ENCODE measurements at regions not wholly inside any gene's neighbourhood (a gene's known extent, or its start where the extent isn't known, plus 50 kb on each side); places are given as distances from the start of the nearest gene placed in this dataset.
"Not testable (repeated sequence)": the region's sequence is repeated elsewhere in the genome, so short reads cannot be mapped to it uniquely, and the experiment has no call there.

GRCh38 chr14:100426314-100426713, 103.2 kb downstream of the SLC25A47 start:
- Histone ChIP-seq H3K9me3 (no peaks in the 10 kb centered on the region), H3K27me3 (no peaks in the 10 kb centered on the region), H3K36me3 (peaks cover 0 to 15% (median 0%) of the 10 kb centered on the region in 3 donors), H3K27ac (no peak overlapping the region), H3K4me3 (no peak overlapping the region), H3K4me1 (peaks cover 0 to 6% (median 0%) of the 10 kb centered on the region in 4 donors)
- 84 to 91% methylated on average over 12 of the region's 12 CpGs for WGBS, 2 donors
- TF ChIP-seq EP300 (IDR thresholded peaks at IDR 0.05), result no peak
- no peak for TF ChIP-seq CTCF (IDR thresholded peaks at IDR 0.05)
- no peak for TF ChIP-seq POLR2A (IDR thresholded peaks at IDR 0.05)
- DNase-seq (ENCODE audit: low spot score in 2 of 2), result no peak

DNA sequence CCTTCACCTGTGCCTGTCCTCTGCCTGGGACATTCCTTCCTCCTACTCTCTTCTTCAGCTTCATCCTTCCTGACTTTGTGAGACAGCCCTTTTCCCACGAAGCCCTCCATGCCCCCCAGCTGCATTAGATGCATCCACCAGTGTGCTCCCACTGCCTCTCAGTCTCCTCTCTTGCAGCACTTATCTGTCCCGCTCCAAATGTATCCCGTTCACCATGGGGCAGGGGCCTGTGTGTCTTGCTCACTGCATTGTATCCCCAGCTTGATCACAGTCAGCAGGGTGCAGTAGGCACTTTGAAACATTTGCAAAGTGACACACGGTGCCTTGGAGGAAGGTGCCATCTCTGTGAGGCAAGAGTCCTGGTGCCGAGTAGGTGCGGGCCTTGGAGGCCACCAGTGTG, 104.0 kb downstream of the SLC25A47 start:
- H3K4me3 ChIP-seq, result no peak overlapping the region
- no peak for DNase-seq (ENCODE audit: low spot score in 2 of 2)
- no peaks in the 10 kb centered on the region for H3K27me3 ChIP-seq
- no peaks in the 10 kb centered on the region for H3K9me3 ChIP-seq
- peaks cover 0 to 6% (median 0%) of the 10 kb centered on the region in 4 donors for H3K4me1 ChIP-seq
- peaks cover 0 to 15% (median 0%) of the 10 kb centered on the region in 3 donors for H3K36me3 ChIP-seq
- no peak overlapping the region for H3K27ac ChIP-seq
- WGBS, 2 donors, result 83 to 89% methylated on average over 4 to 6 of the region's 6 CpGs
- TF ChIP-seq POLR2A (IDR thresholded peaks at IDR 0.05), result no peak
- no peak for TF ChIP-seq CTCF (IDR thresholded peaks at IDR 0.05)
- TF ChIP-seq EP300 (IDR thresholded peaks at IDR 0.05), result no peak

DNA sequence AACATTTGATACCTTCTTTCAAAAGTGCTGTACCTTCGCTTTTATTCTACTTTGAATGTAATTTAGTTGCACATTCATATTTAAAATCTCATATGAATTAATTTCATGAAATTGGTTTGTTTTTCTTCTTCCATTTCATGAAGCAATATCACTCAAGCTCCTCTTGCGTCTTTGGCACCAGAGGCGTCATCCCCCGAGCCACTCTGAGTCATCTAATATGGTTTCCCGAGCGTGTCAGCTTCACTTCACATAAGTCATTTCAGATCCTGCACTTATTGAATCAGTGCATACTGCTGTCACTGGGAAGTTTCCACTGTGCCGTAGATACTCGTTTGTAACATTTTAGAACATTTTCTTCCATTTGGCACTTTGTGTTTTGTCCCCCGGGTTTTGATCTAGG, 105.6 kb downstream of the SLC25A47 start:
- no peak overlapping the region for H3K4me3 ChIP-seq
- H3K9me3 ChIP-seq, result no peaks in the 10 kb centered on the region
- DNase-seq (ENCODE audit: low spot score in 2 of 2), result no peak
- peaks cover 0 to 15% (median 0%) of the 10 kb centered on the region in 3 donors for H3K36me3 ChIP-seq
- H3K4me1 ChIP-seq, result no peaks in the 10 kb centered on the region
- no peaks in the 10 kb centered on the region for H3K27me3 ChIP-seq
- TF ChIP-seq EP300 (IDR thresholded peaks at IDR 0.05) (no peak), POLR2A (IDR thresholded peaks at IDR 0.05) (no peak), CTCF (IDR thresholded peaks at IDR 0.05) (no peak)
- 87% methylated on average over 9 of the region's 9 CpGs for whole genome bisulfite sequencing, 2 donors
- no peak overlapping the region for H3K27ac ChIP-seq

DNA sequence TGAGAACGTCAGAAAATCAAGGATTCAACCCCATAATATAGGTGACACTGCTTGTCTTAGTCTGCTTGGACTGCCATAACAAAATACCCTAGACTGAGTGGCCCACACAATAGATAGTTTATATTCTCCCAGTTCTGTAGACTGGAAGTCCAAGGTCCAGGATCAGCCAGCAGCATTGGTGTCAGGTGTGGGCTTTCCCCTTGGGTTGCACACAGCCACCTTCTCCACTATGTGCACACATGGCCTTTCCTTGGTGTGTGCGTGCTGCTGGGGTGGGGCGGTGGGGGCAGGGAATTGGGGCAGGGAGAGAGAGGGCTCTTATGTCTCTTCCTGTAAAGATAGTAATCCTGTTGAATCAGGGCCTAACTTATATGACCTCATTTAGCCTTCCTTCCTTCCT, 106.4 kb downstream of the SLC25A47 start:
- 89 to 92% methylated on average over 3 of the region's 3 CpGs for WGBS, 2 donors
- no peaks in the 10 kb centered on the region for H3K9me3 ChIP-seq
- no peak overlapping the region for H3K27ac ChIP-seq
- H3K4me1 ChIP-seq, result no peaks in the 10 kb centered on the region
- H3K27me3 ChIP-seq, result no peaks in the 10 kb centered on the region
- peaks cover 0 to 15% (median 0%) of the 10 kb centered on the region in 3 donors for H3K36me3 ChIP-seq
- DNase-seq (ENCODE audit: low spot score in 2 of 2), result no peak
- no peak overlapping the region for H3K4me3 ChIP-seq
- TF ChIP-seq EP300 (IDR thresholded peaks at IDR 0.05), result no peak

DNA sequence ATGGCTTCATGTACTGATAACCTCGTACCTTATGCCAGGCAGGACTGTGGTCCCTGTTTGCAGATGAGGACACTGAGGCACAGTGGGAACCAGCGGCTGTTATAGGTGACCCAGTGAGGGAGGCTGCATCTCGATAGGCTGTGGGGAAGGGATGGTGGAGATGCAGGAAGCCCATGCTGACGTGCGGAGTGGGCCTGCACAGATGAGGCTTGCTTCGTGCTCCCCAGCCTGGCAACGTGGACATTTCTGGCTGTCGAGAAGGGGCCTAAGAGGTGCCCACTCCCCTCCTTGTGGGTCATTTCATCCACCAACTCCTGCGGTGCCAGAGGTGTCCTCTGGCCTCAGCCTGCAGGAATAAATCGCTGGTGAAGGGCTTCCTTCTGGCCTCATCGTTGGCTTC, 107.4 kb downstream of the SLC25A47 start:
- H3K9me3 ChIP-seq, result no peaks in the 10 kb centered on the region
- TF ChIP-seq POLR2A (IDR thresholded peaks at IDR 0.05) (no peak), EP300 (IDR thresholded peaks at IDR 0.05) (no peak), CTCF (IDR thresholded peaks at IDR 0.05) (no peak)
- 93% methylated on average over 11 of the region's 11 CpGs for WGBS, 2 donors
- H3K36me3 ChIP-seq, result peaks cover 0 to 15% (median 0%) of the 10 kb centered on the region in 3 donors
- no peak overlapping the region for H3K4me3 ChIP-seq
- no peaks in the 10 kb centered on the region for H3K4me1 ChIP-seq
- no peaks in the 10 kb centered on the region for H3K27me3 ChIP-seq
- no peak overlapping the region for H3K27ac ChIP-seq
- DNase-seq (ENCODE audit: low spot score in 2 of 2), result no peak

- WGBS, 2 donors, result 87 to 98% methylated on average over 4 of the region's 4 CpGs
These were observed 108.3 kb downstream of the SLC25A47 start for GRCh38 chr14:100431461-100431860.

More at GRCh38 chr14:100431461-100431860, 108.3 kb downstream of the SLC25A47 start:
- not testable (repeated sequence) for H3K27me3 ChIP-seq; DNase-seq (ENCODE audit: low spot score in 2 of 2); H3K27ac ChIP-seq; H3K4me1 ChIP-seq; H3K9me3 ChIP-seq; H3K4me3 ChIP-seq
- H3K36me3 ChIP-seq, result peaks cover 0 to 15% (median 0%) of the 10 kb centered on the region in 3 donors

Measured in tibial nerve (tissue), 4 donors.